Tibial nerve (tissue), 4 donors: ENCODE measurements at regions not wholly inside any gene's neighbourhood (a gene's known extent, or its start where the extent isn't known, plus 50 kb on each side); places are given as distances from the start of the nearest gene placed in this dataset.

ENCODE experiments used
- EP300 ChIP-seq, 2 donors: sonication (generic); formaldehyde crosslinking; IDR thresholded peaks; one replicate each; pipeline ENCODE4 v1.6.1; 2017; ENCODE audit warnings: antibody characterized with exemption in 2 of 2, mild to moderate bottlenecking in 1 of 2
- TF ChIP-seq, protein P1 (sequence below), 5 experiments: fragments of 200-600 bp in 3 of 5; fragments of 450-650 bp in 2 of 5; sonication (generic) in 3 of 5; IDR thresholded peaks; one replicate each; pipeline ENCODE4 v1.5.1; 2016 to 2019; ENCODE audit warnings: antibody characterized with exemption in 5 of 5, mild to moderate bottlenecking in 3 of 5, moderate library complexity in 2 of 5

DNA sequence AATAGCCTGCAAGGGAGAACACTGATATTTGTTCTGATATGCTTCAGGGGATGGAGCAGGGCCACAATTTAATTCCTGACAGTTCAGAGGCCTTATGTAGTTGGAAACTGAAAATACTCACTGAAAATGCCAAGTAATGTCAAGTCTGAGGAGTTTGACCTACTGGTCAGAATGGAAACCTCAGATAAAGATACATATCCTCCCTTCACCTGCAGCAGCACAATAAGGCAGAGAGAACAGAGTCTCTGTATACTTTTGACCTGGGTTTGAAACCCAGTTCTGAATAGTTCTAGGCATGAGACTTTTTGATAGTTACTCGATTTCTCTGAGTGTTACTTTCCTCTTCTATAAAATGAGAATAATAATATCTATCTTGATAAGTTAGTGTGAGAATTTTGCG lies 65.8 kb upstream of the TRPC5 start:
- no peak for TF ChIP-seq EP300 (IDR thresholded peaks at IDR 0.05)
- TF ChIP-seq, protein P1, sequence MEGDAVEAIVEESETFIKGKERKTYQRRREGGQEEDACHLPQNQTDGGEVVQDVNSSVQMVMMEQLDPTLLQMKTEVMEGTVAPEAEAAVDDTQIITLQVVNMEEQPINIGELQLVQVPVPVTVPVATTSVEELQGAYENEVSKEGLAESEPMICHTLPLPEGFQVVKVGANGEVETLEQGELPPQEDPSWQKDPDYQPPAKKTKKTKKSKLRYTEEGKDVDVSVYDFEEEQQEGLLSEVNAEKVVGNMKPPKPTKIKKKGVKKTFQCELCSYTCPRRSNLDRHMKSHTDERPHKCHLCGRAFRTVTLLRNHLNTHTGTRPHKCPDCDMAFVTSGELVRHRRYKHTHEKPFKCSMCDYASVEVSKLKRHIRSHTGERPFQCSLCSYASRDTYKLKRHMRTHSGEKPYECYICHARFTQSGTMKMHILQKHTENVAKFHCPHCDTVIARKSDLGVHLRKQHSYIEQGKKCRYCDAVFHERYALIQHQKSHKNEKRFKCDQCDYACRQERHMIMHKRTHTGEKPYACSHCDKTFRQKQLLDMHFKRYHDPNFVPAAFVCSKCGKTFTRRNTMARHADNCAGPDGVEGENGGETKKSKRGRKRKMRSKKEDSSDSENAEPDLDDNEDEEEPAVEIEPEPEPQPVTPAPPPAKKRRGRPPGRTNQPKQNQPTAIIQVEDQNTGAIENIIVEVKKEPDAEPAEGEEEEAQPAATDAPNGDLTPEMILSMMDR (IDR thresholded peaks at IDR 0.05): no peak
